MG63 (cell line): ENCODE measurements at regions not wholly inside any gene's neighbourhood (a gene's known extent, or its start where the extent isn't known, plus 50 kb on each side); places are given as distances from the start of the nearest gene placed in this dataset.
A peak's percentile ranks its signal among the peaks of the same experiment; 100 is the strongest.

Experiments
- DNase-seq: peaks from one replicate; pipeline ENCODE4 v3.0.0-alpha.2; 2020
- H3K27me3 ChIP-seq: fragments of 250-450 bp; sonication (Bioruptor Pico); 2 replicates; pipeline ENCODE4 v1.5.1; 2020; ENCODE audit warnings: mild to moderate bottlenecking, moderate library complexity
- H3K36me3 ChIP-seq: fragments of 250-450 bp; sonication (Bioruptor Pico); 2 replicates; pipeline ENCODE4 v1.5.1; 2020; ENCODE audit warnings: mild to moderate bottlenecking, moderate library complexity
- H3K4me3 ChIP-seq: fragments of 250-450 bp; sonication (Bioruptor Pico); 2 replicates; pipeline ENCODE4 v1.5.1; 2020; ENCODE audit warnings: mild to moderate bottlenecking, moderate library complexity
- H3K9me3 ChIP-seq: fragments of 250-450 bp; sonication (Bioruptor Pico); 2 replicates; pipeline ENCODE4 v1.5.1; 2020; ENCODE audit warnings: mild to moderate bottlenecking, moderate library complexity

DNA sequence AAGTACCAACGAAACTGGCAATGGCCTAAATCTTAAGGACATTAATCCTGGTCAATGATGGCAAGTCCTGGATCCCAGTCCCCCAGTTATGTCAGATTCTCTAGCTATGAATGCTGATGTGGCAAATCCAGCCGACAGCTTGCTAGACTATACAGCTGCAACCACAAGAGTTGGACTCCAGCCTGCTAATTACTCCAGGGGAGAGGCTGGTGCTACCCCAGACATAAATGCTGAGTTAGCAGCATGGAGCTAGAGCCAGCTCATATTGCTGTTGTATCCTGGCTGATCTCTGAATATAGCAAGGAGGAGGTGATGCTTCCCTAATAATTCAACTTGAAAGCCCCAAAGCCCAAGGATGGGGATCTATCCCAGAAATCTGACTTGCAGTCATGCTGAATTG, 207.1 kb downstream of the LRRN1 start:
- DNase-seq = no peak
- Histone ChIP-seq H3K4me3 (no peak overlapping the region), H3K9me3 (no peaks in the 10 kb centered on the region), H3K27me3 (no peaks in the 10 kb centered on the region), H3K36me3 (no peaks in the 10 kb centered on the region)

DNA sequence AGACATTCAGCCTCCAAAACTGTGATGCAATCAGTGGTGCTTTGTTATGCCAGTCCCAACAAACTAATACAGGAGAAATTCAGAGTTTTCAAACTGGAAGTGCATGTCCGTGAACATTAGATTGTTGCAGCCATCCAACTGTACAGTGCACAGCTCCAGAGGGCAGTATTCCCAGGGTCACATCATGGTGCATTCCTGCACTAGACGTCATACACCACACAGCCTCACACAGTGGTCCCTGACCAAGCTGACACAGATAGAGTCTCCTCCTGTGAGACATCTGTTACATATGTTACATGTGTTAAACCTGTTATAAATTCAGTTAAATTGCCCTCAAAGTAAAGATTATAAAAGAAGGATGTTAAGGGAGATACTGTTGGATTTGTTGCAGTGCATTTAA, 209.0 kb downstream of the LRRN1 start:
- DNase-seq = no peak
- Histone ChIP-seq H3K36me3 (no peaks in the 10 kb centered on the region), H3K9me3 (no peaks in the 10 kb centered on the region), H3K27me3 (no peaks in the 10 kb centered on the region), H3K4me3 (no peak overlapping the region)

DNA sequence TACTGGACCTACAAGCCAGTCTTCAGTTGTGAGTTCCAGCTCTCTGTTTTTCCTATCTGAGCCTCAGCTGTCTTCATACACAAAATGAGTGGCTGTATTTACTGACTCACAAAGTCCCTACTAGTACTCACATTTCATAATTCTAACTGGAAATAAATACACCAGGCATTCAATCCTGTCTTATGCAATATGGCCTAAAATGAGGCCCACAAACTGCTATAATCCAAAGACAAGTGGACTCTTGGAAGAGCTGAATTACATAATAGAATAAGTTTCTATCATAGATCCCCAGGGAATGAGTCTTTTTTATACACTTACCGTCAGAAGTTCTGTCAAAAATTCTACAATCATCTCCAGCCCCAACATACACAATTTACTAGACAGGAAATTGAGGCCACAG, 211.9 kb downstream of the LRRN1 start:
- Histone ChIP-seq H3K9me3 (no peaks in the 10 kb centered on the region), H3K4me3 (no peak overlapping the region)

DNA sequence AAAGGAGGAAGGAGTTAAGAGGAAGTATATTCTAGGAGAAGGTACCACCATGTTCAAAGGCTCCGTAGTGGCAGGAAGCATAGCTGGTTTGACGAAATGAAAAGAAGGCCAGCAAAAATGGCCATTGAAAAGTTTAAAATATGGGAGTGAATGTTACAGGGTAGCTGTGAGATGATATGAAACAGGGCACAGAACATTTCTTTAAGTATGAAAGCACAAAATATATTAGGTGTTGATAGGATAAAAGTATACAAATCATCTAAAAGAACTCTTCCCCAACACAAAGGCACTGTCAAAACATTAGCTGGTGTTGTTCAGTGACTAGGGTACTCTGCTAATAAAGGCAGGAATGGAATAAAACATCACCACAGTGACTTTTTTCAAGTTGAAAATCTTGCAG, 216.2 kb downstream of the LRRN1 start:
- DNase-seq = no peak
- no peaks in the 10 kb centered on the region for H3K36me3 ChIP-seq
- no peak overlapping the region for H3K4me3 ChIP-seq
- no peaks in the 10 kb centered on the region for H3K27me3 ChIP-seq
- no peaks in the 10 kb centered on the region for H3K9me3 ChIP-seq

More for the DNA sequence above, 211.9 kb downstream of the LRRN1 start:
- no peak for DNase-seq
- H3K36me3 ChIP-seq = no peaks in the 10 kb centered on the region
- no peaks in the 10 kb centered on the region for H3K27me3 ChIP-seq

DNA sequence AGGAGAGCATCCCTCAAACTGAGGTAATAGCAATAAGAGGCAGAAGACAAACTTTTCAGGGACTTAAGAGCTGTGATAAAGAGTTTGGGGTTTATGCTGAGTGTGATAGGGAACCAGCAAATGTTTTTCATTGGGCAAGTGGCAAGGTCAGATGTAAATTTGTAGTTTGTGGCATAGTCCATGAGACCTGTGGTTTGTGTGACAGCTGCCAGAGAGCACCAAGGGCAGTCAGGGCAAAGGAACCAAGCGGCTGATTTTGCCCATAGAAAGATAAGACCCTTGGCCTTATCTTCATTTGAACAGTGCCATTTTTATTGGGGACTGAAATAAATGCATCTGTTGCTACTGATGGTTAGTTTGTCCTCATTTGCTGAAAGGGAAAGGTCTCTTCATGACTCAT, 220.3 kb downstream of the LRRN1 start:
- no peak overlapping the region for H3K4me3 ChIP-seq
- DNase-seq = no peak
- H3K9me3 ChIP-seq = no peaks in the 10 kb centered on the region
- H3K27me3 ChIP-seq = no peaks in the 10 kb centered on the region
- H3K36me3 ChIP-seq = no peaks in the 10 kb centered on the region

DNA sequence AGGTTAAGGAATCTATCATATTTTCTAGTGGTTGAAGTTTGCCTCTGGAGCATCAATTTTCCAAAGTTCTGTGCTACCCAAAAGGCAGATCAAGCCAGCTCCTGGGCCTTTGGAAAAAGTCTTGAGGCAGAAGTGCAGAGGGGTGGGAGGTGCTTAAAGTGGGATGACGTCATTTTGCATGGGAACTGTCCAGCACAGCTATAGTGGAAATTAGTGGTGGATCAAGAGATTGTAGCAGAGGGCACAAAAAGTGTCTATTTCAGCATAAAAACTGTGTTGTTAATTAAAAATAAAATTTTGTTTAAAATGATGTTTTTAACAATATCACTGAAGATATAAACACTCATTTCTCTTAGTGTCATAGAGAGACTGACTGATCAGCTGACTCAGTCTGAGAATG, 221.9 kb downstream of the LRRN1 start:
- Histone ChIP-seq H3K36me3 (no peaks in the 10 kb centered on the region), H3K4me3 (no peak overlapping the region), H3K27me3 (no peaks in the 10 kb centered on the region), H3K9me3 (no peaks in the 10 kb centered on the region)
- DNase-seq = no peak

DNA sequence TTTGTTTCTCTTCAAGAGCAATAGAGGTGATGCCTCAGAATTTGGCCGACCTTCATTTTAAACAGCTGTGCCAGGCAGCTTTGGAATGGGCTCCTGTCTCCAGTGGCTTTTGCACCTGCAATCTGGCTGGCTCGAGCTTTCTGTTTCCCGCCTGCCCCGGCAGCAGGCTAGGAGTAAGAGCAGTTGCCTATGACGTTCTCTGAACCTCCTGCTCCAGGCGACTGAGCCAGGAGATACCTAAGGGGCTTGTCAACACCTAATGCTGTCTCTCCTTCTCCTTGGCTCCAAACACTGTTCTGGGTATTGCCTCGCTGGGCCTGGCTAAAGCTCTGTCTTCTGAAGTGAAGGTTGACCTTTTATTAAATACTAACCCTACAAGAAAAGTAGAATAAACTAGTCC, 229.9 kb downstream of the LRRN1 start:
- H3K36me3 ChIP-seq = no peaks in the 10 kb centered on the region
- no peak for DNase-seq
- H3K4me3 ChIP-seq = no peak overlapping the region
- H3K9me3 ChIP-seq = no peaks in the 10 kb centered on the region
- H3K27me3 ChIP-seq = no peaks in the 10 kb centered on the region

DNA sequence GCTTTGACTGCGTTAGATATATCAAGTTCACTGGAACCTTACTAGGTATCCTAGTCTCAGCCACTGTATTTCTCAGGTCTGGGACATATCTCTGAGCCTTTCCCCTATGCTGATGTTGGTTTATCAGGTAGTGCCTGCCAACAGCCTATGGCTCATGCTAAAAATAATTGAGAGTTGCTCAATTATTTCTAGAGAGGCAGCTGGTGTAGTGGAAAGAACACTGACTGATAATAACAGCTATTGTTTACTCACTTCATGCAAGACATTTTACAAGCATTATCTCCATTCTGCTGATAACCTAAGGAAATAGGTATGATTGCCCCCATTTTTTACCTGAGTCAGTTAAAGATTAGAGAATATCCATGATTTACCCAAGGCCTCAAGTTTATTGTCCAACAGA, 231.4 kb downstream of the LRRN1 start:
- Histone ChIP-seq H3K27me3 (no peaks in the 10 kb centered on the region), H3K9me3 (no peaks in the 10 kb centered on the region), H3K36me3 (no peaks in the 10 kb centered on the region), H3K4me3 (no peak overlapping the region)
- no peak for DNase-seq

DNA sequence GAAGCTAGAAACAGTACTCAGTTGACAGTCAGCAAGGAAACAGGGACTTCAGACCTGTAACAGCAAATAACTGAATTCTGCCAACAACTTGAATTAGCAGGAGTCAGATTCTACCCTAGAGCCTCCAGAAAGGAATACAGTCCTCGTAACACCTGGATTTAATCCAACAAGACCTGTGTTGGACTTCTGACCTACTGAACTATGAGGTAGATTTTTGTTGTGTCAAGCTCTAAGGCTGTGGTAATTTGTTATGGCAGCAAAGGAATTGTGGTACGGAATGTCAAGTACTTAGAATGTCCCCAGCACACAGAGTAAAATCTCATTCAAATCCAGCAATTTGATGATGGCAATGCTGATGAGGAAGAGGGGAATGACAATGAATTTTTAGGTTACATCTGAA, 234.1 kb downstream of the LRRN1 start:
- Histone ChIP-seq H3K27me3 (no peaks in the 10 kb centered on the region), H3K4me3 (no peak overlapping the region)
- DNase-seq = no peak

DNA sequence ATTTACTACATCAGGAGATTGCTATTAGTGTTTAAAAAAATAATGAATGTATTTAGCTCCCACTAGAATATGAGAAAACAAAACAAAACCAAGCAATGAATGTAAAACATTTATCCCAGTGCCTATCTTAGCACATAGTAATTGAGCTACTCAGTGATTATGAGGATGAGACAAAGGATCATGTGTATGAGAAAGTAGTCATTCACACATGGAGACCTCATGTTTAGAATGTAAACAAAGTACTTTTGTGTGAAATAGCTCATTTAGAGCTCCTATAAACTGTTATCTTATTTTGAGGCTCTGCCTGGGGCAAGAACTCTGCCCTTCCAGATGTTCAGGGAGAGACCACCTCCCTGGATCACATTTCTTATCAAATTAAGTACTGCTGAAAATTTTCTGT, 236.8 kb downstream of the LRRN1 start:
- H3K36me3 ChIP-seq = no peaks in the 10 kb centered on the region
- no peaks in the 10 kb centered on the region for H3K9me3 ChIP-seq
- no peak for DNase-seq
- H3K27me3 ChIP-seq = no peaks in the 10 kb centered on the region
- no peak overlapping the region for H3K4me3 ChIP-seq

More for the DNA sequence above, 234.1 kb downstream of the LRRN1 start:
- no peaks in the 10 kb centered on the region for H3K9me3 ChIP-seq
- no peaks in the 10 kb centered on the region for H3K36me3 ChIP-seq

DNA sequence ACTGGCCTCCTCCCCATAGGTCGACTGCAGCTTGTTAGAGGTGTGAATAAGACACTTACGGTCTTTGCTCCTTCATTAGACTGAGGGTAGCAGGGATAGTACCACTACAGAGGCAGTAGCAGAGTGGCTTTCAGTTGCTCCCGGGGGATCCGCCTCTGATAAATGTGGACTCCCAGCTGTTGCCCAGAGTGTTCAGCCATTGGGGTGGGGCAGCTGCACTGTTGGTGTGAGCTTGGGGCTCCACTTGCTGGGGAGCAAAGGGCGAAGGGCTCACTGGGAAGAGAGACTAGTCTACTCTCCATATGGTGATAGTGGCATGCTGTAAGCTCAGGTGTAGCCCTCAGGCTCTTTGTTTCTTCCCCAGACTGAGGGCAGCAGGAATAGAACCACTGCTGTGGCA, 239.1 kb downstream of the LRRN1 start:
- Histone ChIP-seq H3K36me3 (no peaks in the 10 kb centered on the region), H3K9me3 (no peaks in the 10 kb centered on the region), H3K4me3 (no peak overlapping the region), H3K27me3 (no peaks in the 10 kb centered on the region)
- DNase-seq = no peak

DNA sequence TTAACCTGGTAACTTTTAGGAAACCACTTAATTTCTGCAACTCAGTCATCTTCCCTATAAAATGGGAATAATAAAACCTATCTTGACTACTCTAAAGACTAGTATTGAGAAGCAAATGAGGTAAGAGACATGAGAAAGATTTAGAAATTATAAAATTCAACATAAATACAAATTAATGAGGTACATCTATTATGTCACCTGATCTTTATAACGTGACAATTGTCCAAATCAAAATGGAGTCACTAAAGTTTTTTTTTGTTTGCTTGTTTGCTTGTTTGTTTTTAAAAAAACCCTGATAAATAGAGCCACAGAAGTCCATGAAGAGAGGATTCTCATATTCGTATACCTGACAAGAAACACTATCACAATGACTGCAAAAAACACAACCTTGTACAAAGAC, 242.8 kb downstream of the LRRN1 start:
- no peaks in the 10 kb centered on the region for H3K9me3 ChIP-seq
- no peak overlapping the region for H3K4me3 ChIP-seq
- no peak for DNase-seq
- H3K27me3 ChIP-seq = no peaks in the 10 kb centered on the region
- H3K36me3 ChIP-seq = no peaks in the 10 kb centered on the region

DNA sequence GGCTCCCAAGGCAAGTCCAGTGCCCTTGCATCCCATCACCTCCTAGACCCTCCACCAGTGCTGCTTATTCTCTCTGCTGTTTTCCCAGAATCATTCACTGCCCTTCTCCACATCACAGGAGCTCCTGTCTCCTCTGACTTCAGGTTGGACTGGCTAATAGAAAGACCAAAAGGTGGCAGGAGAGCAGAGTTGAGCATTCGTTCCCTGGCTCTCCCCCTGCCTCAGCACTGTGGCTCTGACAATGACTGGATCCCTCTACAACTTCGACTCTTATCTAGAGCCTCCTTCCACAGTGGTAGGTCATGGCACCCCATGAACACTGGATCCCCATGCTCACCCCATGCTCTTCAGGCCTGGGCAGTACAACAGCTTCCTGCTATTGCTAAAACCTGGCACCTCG, 243.6 kb downstream of the LRRN1 start:
- H3K9me3 ChIP-seq = no peaks in the 10 kb centered on the region
- H3K36me3 ChIP-seq = no peaks in the 10 kb centered on the region
- no peaks in the 10 kb centered on the region for H3K27me3 ChIP-seq
- DNase-seq = no peak
- no peak overlapping the region for H3K4me3 ChIP-seq

DNA sequence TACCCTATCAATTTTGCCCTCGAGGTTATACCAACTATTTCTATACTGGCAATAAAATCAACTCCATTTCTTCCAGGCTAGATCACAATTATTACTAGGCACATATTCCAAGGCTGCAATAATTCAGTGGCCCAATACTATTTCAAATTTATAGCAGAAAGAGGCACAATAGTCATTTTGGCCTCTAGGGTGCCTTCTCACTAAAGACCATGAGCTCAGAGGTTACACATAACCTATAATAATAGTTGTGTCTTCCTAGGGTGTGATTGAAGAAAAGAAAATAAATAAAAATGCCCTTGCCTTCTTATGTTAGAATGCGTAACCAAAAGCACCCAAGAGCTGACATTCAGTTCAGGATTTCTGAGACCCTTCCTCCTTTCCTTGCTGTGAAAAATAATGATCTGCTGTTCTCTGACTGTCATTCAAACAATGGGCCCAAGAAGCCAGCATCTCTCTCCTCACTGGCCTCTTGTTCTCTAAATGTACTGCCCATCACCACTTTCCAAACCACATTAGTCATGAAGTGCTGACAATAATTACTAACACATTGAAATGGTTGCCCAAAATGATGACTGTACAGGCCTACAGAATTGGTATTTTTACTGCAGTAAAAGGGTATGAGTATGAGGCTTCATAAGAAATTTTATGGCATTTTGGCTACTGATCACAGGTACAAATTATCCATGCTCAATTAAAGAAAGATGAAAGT, 244.8 kb downstream of the LRRN1 start:
- Histone ChIP-seq H3K4me3 (no peak overlapping the region), H3K36me3 (no peaks in the 10 kb centered on the region), H3K27me3 (no peaks in the 10 kb centered on the region), H3K9me3 (no peaks in the 10 kb centered on the region)
- DNase-seq = peak; percentile 42

DNA sequence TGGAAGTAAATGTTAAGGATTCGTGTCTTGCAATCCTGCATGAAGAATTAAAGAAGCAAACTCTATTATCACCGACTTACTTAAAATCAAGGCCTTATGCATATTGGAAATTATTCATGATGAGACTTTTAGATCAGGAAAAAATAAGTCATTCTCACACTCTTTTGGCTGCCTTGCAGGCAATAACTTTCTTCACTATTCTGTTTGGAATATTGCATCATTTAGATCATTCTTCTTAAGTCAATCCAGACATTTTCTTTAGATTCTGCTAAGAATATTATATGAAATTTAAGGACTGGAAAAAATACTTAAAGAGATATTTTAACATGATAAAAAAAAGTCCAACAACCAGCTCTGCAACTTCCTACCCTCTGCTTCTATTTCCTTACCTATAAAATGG, 245.4 kb downstream of the LRRN1 start:
- Histone ChIP-seq H3K36me3 (no peaks in the 10 kb centered on the region), H3K4me3 (no peak overlapping the region), H3K9me3 (no peaks in the 10 kb centered on the region), H3K27me3 (no peaks in the 10 kb centered on the region)
- DNase-seq = no peak

DNA sequence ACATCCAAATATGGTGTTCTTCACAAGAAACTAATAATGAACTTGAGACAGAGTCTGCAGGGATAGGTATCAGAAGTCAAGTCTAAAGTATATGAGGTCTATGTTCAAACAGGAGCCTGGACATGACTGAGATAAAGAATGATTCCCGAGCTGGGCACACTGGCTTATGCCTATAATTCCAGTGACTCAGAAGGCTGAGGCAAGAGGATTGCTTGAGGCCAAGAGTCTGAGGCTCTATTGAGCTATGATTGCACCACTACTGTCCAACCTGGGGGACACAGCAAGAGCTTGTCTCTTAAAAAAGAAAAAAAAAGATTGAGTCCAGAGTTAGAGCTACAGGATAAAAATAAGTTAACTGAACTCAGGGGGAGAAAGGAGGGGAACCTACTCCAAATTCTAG, 246.5 kb downstream of the LRRN1 start:
- no peaks in the 10 kb centered on the region for H3K27me3 ChIP-seq
- no peaks in the 10 kb centered on the region for H3K9me3 ChIP-seq
- DNase-seq = peak; percentile 58
- no peaks in the 10 kb centered on the region for H3K36me3 ChIP-seq
- no peak overlapping the region for H3K4me3 ChIP-seq

DNA sequence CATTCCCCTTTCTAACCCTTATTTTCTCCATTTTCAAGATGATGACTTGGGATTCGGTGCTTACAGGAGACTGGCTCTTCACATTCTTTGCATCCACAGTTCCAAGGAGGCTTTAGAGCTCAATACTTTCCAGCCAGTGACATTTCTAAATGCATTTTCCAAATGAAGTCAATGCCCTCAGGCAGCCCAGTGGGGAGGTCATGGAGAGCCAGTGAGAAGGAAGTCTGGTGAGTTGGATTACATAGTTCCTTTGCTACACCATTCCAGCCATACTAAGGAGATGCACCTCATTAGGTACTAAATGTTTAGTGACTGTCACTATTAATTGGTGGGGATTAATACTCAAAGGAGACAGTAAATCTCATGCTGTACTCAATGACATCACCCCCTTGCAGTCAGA, 248.1 kb downstream of the LRRN1 start:
- no peaks in the 10 kb centered on the region for H3K27me3 ChIP-seq
- H3K4me3 ChIP-seq = no peak overlapping the region
- no peaks in the 10 kb centered on the region for H3K9me3 ChIP-seq
- no peak for DNase-seq
- H3K36me3 ChIP-seq = no peaks in the 10 kb centered on the region

DNA sequence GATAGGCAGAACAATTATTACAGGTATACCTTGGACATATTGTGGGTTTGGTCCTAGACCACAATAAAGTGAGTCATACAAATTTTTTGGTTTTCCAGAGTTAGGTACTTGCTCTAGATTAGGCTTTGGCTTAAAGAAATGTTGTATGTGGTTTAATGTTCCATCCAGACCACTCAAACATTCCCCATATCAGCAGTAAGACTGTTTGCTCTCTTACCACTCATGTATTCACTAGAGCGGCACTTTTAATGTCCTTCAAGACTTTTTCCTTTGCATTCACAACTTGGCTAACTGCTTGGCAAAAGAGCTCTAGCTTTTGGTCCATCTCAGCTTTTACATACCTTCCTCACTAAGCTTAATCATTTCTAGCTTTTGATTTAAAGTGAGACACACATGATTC, 250.5 kb upstream of the SETMAR start:
- no peak for DNase-seq
- no peaks in the 10 kb centered on the region for H3K36me3 ChIP-seq
- no peaks in the 10 kb centered on the region for H3K27me3 ChIP-seq
- no peaks in the 10 kb centered on the region for H3K9me3 ChIP-seq
- H3K4me3 ChIP-seq = no peak overlapping the region

DNA sequence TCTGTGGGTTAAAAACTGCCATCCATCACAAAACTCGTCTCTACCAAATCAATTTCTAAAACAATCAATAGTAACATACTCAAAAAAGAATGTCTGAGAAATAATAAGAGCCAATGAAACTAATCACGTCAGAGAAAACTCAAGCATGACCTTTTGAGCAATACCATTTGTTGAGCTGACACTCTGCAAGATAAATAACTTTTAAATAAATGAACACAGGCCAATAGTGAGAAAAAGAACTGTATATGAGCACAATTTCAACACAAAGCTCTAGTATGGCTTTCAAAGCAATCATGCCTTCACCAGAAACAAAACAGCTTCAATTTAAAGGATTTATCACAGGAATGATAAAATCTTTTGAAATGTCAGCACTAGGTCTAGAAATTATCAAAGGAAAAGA, 249.2 kb upstream of the SETMAR start:
- H3K4me3 ChIP-seq = no peak overlapping the region
- H3K36me3 ChIP-seq = no peaks in the 10 kb centered on the region
- H3K27me3 ChIP-seq = no peaks in the 10 kb centered on the region
- H3K9me3 ChIP-seq = no peaks in the 10 kb centered on the region
- DNase-seq = no peak
